B cell (primary cell): ENCODE measurements at regions not wholly inside any gene's neighbourhood (a gene's known extent, or its start where the extent isn't known, plus 50 kb on each side); places are given as distances from the start of the nearest gene placed in this dataset.

Source experiments
- ATAC-seq: fragments of 200-7000 bp; cut with Tn5 transposase; one replicate; pipeline ENCODE4 v1.10.0; 2021; ENCODE audit warnings: low read depth, mild to moderate bottlenecking, moderate number of reproducible peaks, moderate library complexity
- CTCF ChIA-PET: fragments of 350-600 bp; sonication (Branson Sonifier 250); formaldehyde crosslinking; loops from one replicate; lab custom pipeline; 2021; ENCODE audit warnings: antibody characterized with exemption, inconsistent platforms; lab: Charles Lee
- POLR2A ChIA-PET: fragments of 350-600 bp; sonication (Branson Sonifier 250); formaldehyde crosslinking; loops from one replicate; lab custom pipeline; 2021; ENCODE audit warnings: antibody characterized with exemption; lab: Charles Lee
- DNase-seq: peaks from one replicate; pipeline ENCODE4 v3.0.0; 2013
- H2AFZ ChIP-seq: 2 replicates; pipeline ENCODE4 v1.6.1; 2012; ENCODE audit warnings: mild to moderate bottlenecking, low read depth, low read length; ENCODE audit not compliant: insufficient read depth, poor library complexity, severe bottlenecking
- H3K27ac ChIP-seq, 2 donors: 1 replicate in 1 of 2; 2 replicates in 1 of 2; pipeline ENCODE4 v1.5.1; 2012 to 2013; ENCODE audit warnings: low read length in 2 of 2, mild to moderate bottlenecking in 2 of 2, moderate library complexity in 1 of 2
- H3K27me3 ChIP-seq, 4 experiments: fragments of 200-600 bp in 1 of 4; sonication (generic) in 1 of 4; replicated peaks in 1 of 4; 1 replicate in 2 of 4; 2 replicates in 2 of 4; pipeline versions ENCODE4 v1.6.1 to v1.7.0; 2013 to 2016; ENCODE audit warnings: low read length in 3 of 4, mild to moderate bottlenecking in 2 of 4, mixed read lengths in 1 of 4, moderate library complexity in 1 of 4; ENCODE audit not compliant: insufficient read depth in 4 of 4, control insufficient read depth in 3 of 4; ENCODE audit errors: control extremely low read depth in 1 of 4
- H3K36me3 ChIP-seq, 2 experiments: replicated peaks in 1 of 2; 1 replicate in 1 of 2; 2 replicates in 1 of 2; pipeline versions ENCODE4 v1.6.1 to v1.7.1; 2013; ENCODE audit warnings: low read length in 1 of 2; ENCODE audit not compliant: insufficient read depth in 2 of 2, control insufficient read depth in 1 of 2; ENCODE audit errors: control extremely low read depth in 1 of 2, extremely low read depth in 1 of 2
- H3K4me1 ChIP-seq, 2 donors: fragments of 200-600 bp in 1 of 2; sonication (generic) in 1 of 2; 1 replicate in 1 of 2; 2 replicates in 1 of 2; pipeline versions ENCODE4 v1.5.1 to v1.6.1; 2013 to 2017; ENCODE audit warnings: low read length in 2 of 2; ENCODE audit not compliant: control insufficient read depth in 2 of 2, insufficient read depth in 2 of 2
- H3K4me2 ChIP-seq: replicated peaks from 2 replicates; pipeline ENCODE3; 2012; ENCODE audit warnings: mild to moderate bottlenecking, low read depth, low read length; ENCODE audit not compliant: poor library complexity, severe bottlenecking
- H3K4me3 ChIP-seq, 5 experiments: fragments of 200-600 bp in 1 of 5; sonication (generic) in 1 of 5; 1 replicate in 3 of 5; 2 replicates in 2 of 5; pipeline versions ENCODE4 v1.5.1 to v1.7.0; 2011 to 2016; ENCODE audit warnings: low read length in 4 of 5, mild to moderate bottlenecking in 4 of 5, low read depth in 2 of 5, control low read depth in 1 of 5, moderate library complexity in 1 of 5; ENCODE audit not compliant: insufficient read depth in 1 of 5; ENCODE audit errors: control extremely low read depth in 1 of 5, extremely low read depth in 1 of 5
- H3K79me2 ChIP-seq: fragments of 200-600 bp; sonication (generic); one replicate; pipeline ENCODE4 v1.6.0; 2016; ENCODE audit warnings: low read length; ENCODE audit not compliant: control insufficient read depth, insufficient read depth
- H3K9ac ChIP-seq: fragments of 200-600 bp; sonication (generic); 2 replicates; pipeline ENCODE4 v1.6.1; 2017; ENCODE audit warnings: mild to moderate bottlenecking, low read length, moderate library complexity
- H3K9me3 ChIP-seq, 3 donors: one replicate each; pipeline versions ENCODE4 v1.6.1 to v1.7.1; 2013; ENCODE audit warnings: low read length in 2 of 3; ENCODE audit not compliant: control insufficient read depth in 2 of 3, insufficient read depth in 1 of 3; ENCODE audit errors: control extremely low read depth in 1 of 3
- H4K20me1 ChIP-seq: 2 replicates; pipeline ENCODE4 v1.6.0; 2012; ENCODE audit warnings: mild to moderate bottlenecking, low read length; ENCODE audit not compliant: insufficient read depth, control insufficient read depth, poor library complexity, severe bottlenecking
- H3K27ac Mint-ChIP-seq: one replicate; pipeline ENCODE4 v1.8.0; 2021; ENCODE audit warnings: mixed read lengths
- H3K27me3 Mint-ChIP-seq: one replicate; pipeline ENCODE4 v1.8.0; 2021; ENCODE audit warnings: mixed read lengths
- H3K4me1 Mint-ChIP-seq: one replicate; pipeline ENCODE4 v1.8.0; 2021; ENCODE audit warnings: mixed read lengths
- H3K4me3 Mint-ChIP-seq: one replicate; pipeline ENCODE4 v1.8.0; 2021; ENCODE audit warnings: mixed read lengths
- H3K9me3 Mint-ChIP-seq: one replicate; pipeline ENCODE4 v1.8.0; 2022; ENCODE audit warnings: mixed read lengths; ENCODE audit not compliant: insufficient read depth
- EZH2 ChIP-seq: IDR thresholded peaks from 2 replicates; pipeline ENCODE4 v1.6.1; 2012; ENCODE audit warnings: borderline replicate concordance, low read depth, mild to moderate bottlenecking, moderate library complexity, low read length; ENCODE audit not compliant: insufficient read depth, poor library complexity, severe bottlenecking
- WGBS: methylation state at CpG from one replicate; pipeline ENCODE4 v1.1.5; 2013; ENCODE audit warnings: missing lambda C conversion rate; ENCODE audit not compliant: insufficient coverage; 5-methylcytosine and 5-hydroxymethylcytosine counted together
- intact Hi-C: fragments of 100-400 bp; cut with micrococcal nuclease; formaldehyde crosslinking; loops from one replicate; pipeline ENCODE4 v1.10.0; 2022
- TF ChIP-seq, protein P1 (sequence below): fragments of 200-600 bp; IDR thresholded peaks from one replicate; pipeline ENCODE4 v1.8.0; 2022; ENCODE audit warnings: antibody characterized with exemption, mild to moderate bottlenecking

DNA sequence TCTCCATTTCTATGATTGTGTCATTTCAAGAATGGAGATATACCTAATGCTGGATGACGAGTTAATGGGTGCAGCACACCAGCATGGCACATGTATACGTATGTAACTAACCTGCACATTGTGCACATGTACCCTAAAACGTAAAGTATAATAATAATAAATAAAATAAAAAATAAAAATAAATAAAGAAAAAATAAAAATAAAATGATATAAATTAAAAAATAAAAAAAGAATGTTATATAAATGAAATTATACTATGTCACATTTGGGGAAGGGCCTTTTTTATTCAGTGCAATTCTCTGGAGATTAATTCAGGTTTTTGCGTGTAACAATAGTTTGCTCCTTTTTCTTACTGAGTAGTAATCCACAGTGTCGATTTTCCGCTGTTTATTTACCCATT lies 763.5 kb upstream of the POU3F3 start:
- WGBS: no CpG with 5 or more reads among the region's 6 CpGs
- no peak overlapping the region for H3K4me3 Mint-ChIP-seq
- no peaks in the 10 kb centered on the region for H3K27me3 ChIP-seq
- no peaks in the 10 kb centered on the region for H4K20me1 ChIP-seq
- H2AFZ ChIP-seq: no peak overlapping the region
- H3K4me2 ChIP-seq: no peak overlapping the region
- no peaks in the 10 kb centered on the region for H3K27me3 Mint-ChIP-seq
- no peak overlapping the region for H3K4me3 ChIP-seq
- TF ChIP-seq, protein P1, sequence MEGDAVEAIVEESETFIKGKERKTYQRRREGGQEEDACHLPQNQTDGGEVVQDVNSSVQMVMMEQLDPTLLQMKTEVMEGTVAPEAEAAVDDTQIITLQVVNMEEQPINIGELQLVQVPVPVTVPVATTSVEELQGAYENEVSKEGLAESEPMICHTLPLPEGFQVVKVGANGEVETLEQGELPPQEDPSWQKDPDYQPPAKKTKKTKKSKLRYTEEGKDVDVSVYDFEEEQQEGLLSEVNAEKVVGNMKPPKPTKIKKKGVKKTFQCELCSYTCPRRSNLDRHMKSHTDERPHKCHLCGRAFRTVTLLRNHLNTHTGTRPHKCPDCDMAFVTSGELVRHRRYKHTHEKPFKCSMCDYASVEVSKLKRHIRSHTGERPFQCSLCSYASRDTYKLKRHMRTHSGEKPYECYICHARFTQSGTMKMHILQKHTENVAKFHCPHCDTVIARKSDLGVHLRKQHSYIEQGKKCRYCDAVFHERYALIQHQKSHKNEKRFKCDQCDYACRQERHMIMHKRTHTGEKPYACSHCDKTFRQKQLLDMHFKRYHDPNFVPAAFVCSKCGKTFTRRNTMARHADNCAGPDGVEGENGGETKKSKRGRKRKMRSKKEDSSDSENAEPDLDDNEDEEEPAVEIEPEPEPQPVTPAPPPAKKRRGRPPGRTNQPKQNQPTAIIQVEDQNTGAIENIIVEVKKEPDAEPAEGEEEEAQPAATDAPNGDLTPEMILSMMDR: no peak
- no peak for TF ChIP-seq EZH2
- no peaks in the 10 kb centered on the region for H3K4me1 Mint-ChIP-seq
- H3K27ac ChIP-seq: no peak overlapping the region
- peaks cover 6% of the 10 kb centered on the region for H3K9me3 Mint-ChIP-seq
- intact Hi-C loops: no loop called here
- POLR2A ChIA-PET: no interaction called here
- ATAC-seq: no peak
- H3K27ac Mint-ChIP-seq: no peak overlapping the region
- H3K9ac ChIP-seq: no peak overlapping the region
- no peaks in the 10 kb centered on the region for H3K36me3 ChIP-seq
- no peaks in the 10 kb centered on the region for H3K79me2 ChIP-seq
- DNase-seq: no peak
- no peaks in the 10 kb centered on the region for H3K4me1 ChIP-seq
- CTCF ChIA-PET: no interaction called here
- H3K9me3 ChIP-seq: no peaks in the 10 kb centered on the region

DNA sequence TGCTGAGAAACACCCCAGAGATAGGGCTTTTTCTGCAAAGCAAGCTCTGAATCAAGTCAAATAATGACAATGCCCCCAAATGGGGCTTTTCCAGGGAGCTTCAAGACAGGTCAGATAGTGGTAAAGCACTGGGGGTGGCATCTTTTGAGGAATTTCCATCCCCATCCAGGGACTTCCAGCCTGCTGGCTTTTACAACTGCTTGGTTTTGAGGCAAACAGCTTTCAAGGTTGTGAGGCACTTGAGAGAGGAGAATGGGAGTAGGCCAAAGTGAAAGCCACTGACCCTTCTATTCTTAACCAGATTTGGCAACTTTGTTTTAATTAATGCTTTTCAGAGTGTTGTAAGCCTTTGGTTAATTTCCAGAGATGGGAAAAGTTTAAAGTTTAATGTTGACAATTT lies 762.0 kb upstream of the POU3F3 start:
- TF ChIP-seq, protein P1: no peak
- TF ChIP-seq EZH2: no peak
- H3K27ac Mint-ChIP-seq: no peak overlapping the region
- Histone ChIP-seq H3K9ac (no peak overlapping the region), H3K4me1 (no peaks in the 10 kb centered on the region), H3K27me3 (no peaks in the 10 kb centered on the region), H3K9me3 (no peaks in the 10 kb centered on the region), H3K36me3 (no peaks in the 10 kb centered on the region), H4K20me1 (no peaks in the 10 kb centered on the region), H3K4me2 (no peak overlapping the region), H3K27ac (no peak overlapping the region), H2AFZ (no peak overlapping the region), H3K4me3 (no peak overlapping the region), H3K79me2 (no peaks in the 10 kb centered on the region)
- no peak overlapping the region for H3K4me3 Mint-ChIP-seq
- intact Hi-C loops: no loop called here
- no peaks in the 10 kb centered on the region for H3K4me1 Mint-ChIP-seq
- DNase-seq (no peak), ATAC-seq (no peak)
- H3K27me3 Mint-ChIP-seq: no peaks in the 10 kb centered on the region
- ChIA-PET POLR2A (no interaction called here), CTCF (no interaction called here)
- peaks cover 6% of the 10 kb centered on the region for H3K9me3 Mint-ChIP-seq
